ENCODE measurements at regions not wholly inside any gene's neighbourhood (a gene's known extent, or its start where the extent isn't known, plus 50 kb on each side); places are given as distances from the start of the nearest gene placed in this dataset.

DNA sequence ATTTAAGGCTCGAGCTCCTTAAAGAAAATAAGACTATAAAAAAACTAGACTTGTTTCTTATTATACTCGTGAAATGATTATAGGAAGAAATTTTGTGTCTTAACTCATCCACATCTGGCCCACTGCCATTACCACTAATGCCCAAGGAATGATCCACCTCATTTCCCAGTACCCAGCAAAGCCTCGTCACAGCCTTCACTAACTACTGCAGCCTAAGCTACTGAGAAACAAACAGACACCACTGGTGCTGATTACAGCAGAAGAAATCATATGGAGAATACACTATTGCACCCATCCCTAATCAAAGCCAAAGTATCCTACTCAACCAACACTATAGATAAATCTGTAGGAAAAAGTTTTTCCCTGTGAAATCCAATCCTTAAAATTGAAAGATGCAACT, 205.3 kb upstream of the NAV3 start:
- H4K91ac ChIP-seq (ENCODE audit: insufficient read depth, low read depth, low read length): no peak overlapping the region
- H4K5ac ChIP-seq (ENCODE audit: low read depth, low read length): no peak overlapping the region
- dilution Hi-C loops (cut with HindIII; ENCODE audit: low sequenced_read_pairs, unreplicated experiment) (no loop called here), intact Hi-C loops (cut with micrococcal nuclease) (no loop called here), in situ Hi-C loops (cut with MboI; ENCODE audit: low sequenced_read_pairs) (no loop called here)
- no peak overlapping the region for H3K56ac ChIP-seq (ENCODE audit: extremely low read depth, insufficient read depth, low read length)
- no peaks in the 10 kb centered on the region; the same call in 1 of the 2 replicates for H3K4me1 ChIP-seq (ENCODE audit: control insufficient read depth, insufficient read depth, low read length)
- POLR2A ChIA-PET (ENCODE audit: unreplicated experiment): no interaction called here
- H3K4me3 ChIP-seq (ENCODE audit: insufficient read depth, low read depth, low read length): no peak overlapping the region
- CTCF ChIA-PET: no interaction called here
- no CpG with 5 or more reads among the region's 3 CpGs for WGBS, 2 experiments (ENCODE audit: extremely low coverage in 2 of 2, insufficient read length in 1 of 2)
- H3K23ac ChIP-seq (ENCODE audit: low read depth, low read length): no peak overlapping the region
- no peak overlapping the region for H3K18ac ChIP-seq (ENCODE audit: low read depth, low read length)
- BruUV-seq (replicated peaks): no TSS peak
- H2BK5ac ChIP-seq (ENCODE audit: low read depth, low read length, poor library complexity, severe bottlenecking): no peak overlapping the region
- H3K9ac ChIP-seq (ENCODE audit: low read depth, low read length): no peak overlapping the region
- H3K9me1 ChIP-seq (ENCODE audit: insufficient read depth, low read length): no peaks in the 10 kb centered on the region
- H3K36me3 ChIP-seq (ENCODE audit: control insufficient read depth, insufficient read depth, low read length): no peaks in the 10 kb centered on the region
- no peaks in the 10 kb centered on the region for H3K9me3 ChIP-seq (ENCODE audit: control insufficient read depth, insufficient read depth, low read length)
- no peaks in the 10 kb centered on the region for H3K27me3 ChIP-seq (ENCODE audit: control insufficient read depth, insufficient read depth, low read length)
- ATAC-seq (ENCODE audit: low read depth) (peak; percentile 91), DNase-seq (peak; percentile 91)
- no peaks in the 10 kb centered on the region for H3K79me1 ChIP-seq (ENCODE audit: low read depth in 1 of 2, low read length in 2 of 2)
- H4K8ac ChIP-seq (ENCODE audit: low read depth in 2 of 2, low read length in 2 of 2): no peak overlapping the region
- H2AK5ac ChIP-seq (ENCODE audit: low read depth, low read length): no peak overlapping the region
- H2AFZ ChIP-seq (replicated peaks; ENCODE audit: low read length, poor library complexity): no peak overlapping the region
- H2BK20ac ChIP-seq (ENCODE audit: low read depth, low read length): no peak overlapping the region
- no peak overlapping the region; the same call in 1 of the 2 replicates for H3K4me2 ChIP-seq (ENCODE audit: low read depth, low read length)
- no peak overlapping the region for H3K27ac ChIP-seq (ENCODE audit: insufficient read depth, low read length)
- H2AK9ac ChIP-seq (replicated peaks; ENCODE audit: low read depth, low read length, poor library complexity): no peak overlapping the region
- H3K14ac ChIP-seq (replicated peaks; ENCODE audit: low read depth, low read length): no peak overlapping the region
- no peak overlapping the region for H3K4ac ChIP-seq (ENCODE audit: low read depth, low read length)
- TF ChIP-seq FOS (IDR thresholded peaks at IDR 0.05; ENCODE audit: low read depth, low read length): peak; percentile 43; the same call in 1 of the 2 replicates
- TF ChIP-seq RFX5 (IDR thresholded peaks at IDR 0.05; ENCODE audit: low read depth, low read length): no peak
- peak; percentile 56 for TF ChIP-seq CEBPB (IDR thresholded peaks at IDR 0.05; ENCODE audit: low read depth, low read length)
- no peak overlapping the region for H2BK15ac ChIP-seq (ENCODE audit: low read depth, low read length)
- H2BK120ac ChIP-seq (ENCODE audit: low read depth, low read length): no peak overlapping the region
- no peaks in the 10 kb centered on the region for H4K20me1 ChIP-seq (ENCODE audit: insufficient read depth, low read length)

Data from IMR-90 (cell line).